HG03060 (cell line): ENCODE measurements at regions not wholly inside any gene's neighbourhood (a gene's known extent, or its start where the extent isn't known, plus 50 kb on each side); places are given as distances from the start of the nearest gene placed in this dataset.

Experiments
- ATAC-seq: cut with Tn5 transposase; IDR thresholded peaks from one replicate; pipeline ENCODE4 v1.9.1; 2021; ENCODE audit warnings: low read depth, moderate number of reproducible peaks; ENCODE audit not compliant: unreplicated experiment

DNA sequence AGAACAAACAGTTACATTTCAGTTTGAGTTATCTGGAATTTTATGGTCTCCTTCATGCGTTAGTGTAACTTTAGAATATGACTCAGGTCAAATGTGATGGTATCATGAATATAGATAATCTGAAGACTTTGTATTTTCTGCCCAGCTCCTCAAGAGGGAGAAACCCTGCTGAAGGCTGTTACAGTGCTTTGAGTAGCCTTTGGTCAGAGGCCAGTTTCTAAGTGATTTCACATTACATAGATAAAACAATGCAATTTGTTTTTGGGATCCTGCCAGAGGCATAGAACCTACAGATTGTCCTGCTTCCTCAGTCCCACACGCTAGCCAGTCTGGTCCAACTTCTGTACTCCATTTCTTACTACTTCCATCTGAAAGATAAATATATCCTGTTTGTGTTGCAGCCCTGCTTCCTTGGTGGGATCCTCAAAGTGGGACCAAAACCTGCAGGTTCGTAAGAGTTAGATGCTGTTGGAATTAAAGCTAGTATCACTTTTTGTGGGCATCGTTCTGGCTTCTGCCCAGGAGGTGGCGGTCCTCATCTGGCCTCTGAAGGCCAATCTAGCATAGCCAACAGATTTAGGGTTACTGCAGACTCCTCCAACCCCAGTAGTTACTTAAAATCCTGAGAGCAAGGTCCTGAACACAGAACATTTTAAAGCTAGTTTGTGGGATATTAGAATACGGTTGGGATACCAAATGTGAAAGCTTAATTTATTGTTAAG, 645.8 kb upstream of the USP24 start:
- no peak for ATAC-seq

- no peak for ATAC-seq
Observed at GRCh38 chr1:55860326-55860725, 645.2 kb upstream of the USP24 start.

GRCh38 chr1:55854911-55855310, 639.7 kb upstream of the USP24 start:
- ATAC-seq = no peak

GRCh38 chr1:55848906-55849305, 633.7 kb upstream of the USP24 start:
- ATAC-seq = no peak

GRCh38 chr1:55846051-55846450, 630.9 kb upstream of the USP24 start:
- ATAC-seq = no peak

DNA sequence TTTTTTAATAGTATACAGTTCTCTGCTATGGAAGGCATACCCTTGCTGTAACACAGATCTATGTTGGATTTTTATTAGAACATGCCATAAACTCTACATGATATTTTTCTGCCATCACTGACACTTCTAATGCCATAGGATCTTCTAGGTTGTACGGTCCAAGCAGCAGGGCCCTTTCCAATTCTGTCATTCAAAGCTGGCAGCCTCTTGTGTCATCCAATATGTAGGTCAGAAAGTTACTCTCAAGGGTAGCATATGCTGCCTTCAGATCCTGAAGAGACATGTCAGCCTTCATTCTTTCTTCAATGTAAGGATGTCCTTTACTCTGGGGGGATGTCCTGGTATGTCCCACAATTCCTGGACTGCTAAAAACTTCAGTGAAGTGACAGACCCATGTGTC, 629.2 kb upstream of the USP24 start:
- no peak for ATAC-seq

DNA sequence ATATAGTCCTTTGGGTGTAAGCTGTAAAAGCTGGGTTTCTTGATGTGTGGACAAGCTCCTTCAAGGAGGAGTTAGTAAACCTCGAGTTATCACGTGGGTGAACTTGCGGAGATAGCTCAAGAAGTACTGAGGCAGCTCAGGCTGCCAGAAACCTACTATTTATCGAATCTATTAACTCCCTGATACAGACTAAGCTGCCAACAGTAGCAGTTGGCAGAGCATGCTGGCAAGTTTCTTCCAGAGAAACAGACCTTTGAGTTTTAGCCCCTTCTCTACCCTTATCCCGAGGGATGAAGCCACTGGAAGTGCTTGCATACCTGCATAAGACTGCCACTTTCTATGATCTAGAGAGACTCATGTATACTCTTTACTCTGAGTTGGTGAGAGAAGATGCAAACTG, 624.5 kb upstream of the USP24 start:
- ATAC-seq = no peak

DNA sequence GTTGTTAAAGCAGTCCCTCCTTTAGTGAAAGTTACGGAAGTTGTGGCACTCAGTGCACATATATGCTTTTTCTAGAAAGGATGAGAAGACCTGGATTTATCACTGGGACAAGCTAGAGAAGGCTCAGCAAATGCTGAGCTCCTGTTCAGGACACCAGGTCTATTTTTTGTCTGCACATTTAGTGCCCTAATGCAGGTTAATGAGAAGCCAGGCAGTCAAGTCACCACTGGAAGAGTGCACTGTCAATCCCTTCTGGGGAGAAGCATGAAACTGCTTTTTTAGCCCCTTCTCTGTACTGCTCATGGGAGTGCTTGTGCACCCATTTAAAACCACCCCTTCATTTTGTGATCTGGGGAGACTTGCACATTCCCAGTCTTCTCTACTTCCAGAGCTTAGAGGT, 624.1 kb upstream of the USP24 start:
- ATAC-seq = no peak

DNA sequence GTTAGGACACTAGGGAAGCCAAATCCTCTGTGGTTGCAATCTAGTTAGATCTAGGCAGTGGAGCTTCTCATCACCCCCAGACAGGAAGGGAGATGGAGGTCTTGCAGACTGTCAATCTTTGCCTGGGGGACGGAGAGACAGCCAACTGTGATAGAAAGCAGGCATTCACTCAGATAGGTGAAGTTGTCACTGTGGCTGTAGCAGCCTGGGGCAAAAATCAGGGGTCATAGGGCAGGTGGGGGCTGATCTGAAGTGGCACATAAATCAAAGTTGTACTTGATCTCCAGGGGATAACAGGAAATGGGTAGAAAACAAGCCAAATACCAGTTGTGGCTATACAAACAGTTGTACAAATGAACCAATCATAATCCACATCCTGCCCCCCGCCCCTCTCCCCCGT, 620.9 kb upstream of the USP24 start:
- ATAC-seq = no peak

DNA sequence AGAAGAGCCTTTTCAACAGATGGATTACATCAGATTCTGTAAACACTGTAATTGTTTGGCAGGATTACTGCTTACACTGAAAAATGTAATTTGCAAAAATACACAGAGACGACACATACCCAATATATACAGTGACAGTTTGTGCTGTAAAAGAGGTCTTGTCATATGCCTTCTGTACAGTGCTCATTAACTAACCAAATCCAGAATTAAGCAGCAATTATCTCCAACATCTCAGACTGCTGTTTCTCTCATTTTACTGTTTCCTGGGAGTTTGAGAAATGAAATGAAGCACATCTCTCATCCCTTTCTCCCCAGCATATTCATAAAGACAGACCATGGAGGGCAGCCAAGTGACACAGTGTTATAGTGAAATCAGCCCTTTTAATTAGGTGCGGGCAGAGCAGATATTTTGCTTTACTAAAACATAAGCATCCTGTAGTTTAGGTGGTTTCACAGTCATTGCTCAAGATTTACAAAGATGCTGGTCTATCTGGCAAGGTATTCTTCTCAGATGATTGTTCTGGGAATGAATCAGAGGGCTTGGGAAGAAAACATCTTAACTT, 618.4 kb upstream of the USP24 start:
- no peak for ATAC-seq

GRCh38 chr1:55831759-55832158, 616.6 kb upstream of the USP24 start:
- ATAC-seq = no peak

DNA sequence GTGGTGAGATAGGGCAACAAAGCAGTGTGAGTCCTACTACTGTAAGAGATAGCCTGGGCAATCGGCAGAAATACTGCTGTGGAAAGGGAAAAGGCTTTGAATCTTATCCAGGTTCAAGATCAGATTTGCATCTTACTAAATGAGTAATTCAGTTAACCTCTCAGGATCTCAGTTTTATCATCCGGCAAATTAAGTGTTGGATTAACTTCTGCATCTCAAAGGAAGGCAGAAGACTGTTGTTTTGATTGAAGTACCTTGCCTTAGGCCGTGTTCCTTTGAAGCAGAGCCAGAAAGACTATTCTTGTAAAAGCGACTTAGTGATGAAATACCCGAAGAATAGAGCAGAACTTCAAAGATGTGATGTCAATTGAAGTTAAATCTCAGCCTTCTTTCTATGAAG, 612.9 kb upstream of the USP24 start:
- ATAC-seq = no peak

DNA sequence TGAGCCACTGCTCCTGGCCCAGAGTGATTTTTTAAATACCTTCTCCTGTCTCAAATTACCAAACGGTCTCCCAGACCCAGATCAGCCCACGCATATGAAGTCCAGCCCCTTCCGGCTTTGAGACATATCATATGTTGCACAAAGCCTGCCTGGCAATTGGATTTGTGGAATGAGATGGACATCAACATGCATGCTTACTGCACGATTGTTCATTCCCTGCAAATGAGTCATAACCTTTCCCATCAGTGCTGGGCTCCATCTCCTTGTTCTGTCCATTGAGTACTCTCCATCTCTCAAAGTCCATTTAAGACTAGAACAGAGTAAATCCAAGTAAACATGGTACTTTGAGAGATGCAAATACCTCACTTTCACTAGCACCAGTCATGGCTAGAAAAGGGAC, 612.2 kb upstream of the USP24 start:
- no peak for ATAC-seq

DNA sequence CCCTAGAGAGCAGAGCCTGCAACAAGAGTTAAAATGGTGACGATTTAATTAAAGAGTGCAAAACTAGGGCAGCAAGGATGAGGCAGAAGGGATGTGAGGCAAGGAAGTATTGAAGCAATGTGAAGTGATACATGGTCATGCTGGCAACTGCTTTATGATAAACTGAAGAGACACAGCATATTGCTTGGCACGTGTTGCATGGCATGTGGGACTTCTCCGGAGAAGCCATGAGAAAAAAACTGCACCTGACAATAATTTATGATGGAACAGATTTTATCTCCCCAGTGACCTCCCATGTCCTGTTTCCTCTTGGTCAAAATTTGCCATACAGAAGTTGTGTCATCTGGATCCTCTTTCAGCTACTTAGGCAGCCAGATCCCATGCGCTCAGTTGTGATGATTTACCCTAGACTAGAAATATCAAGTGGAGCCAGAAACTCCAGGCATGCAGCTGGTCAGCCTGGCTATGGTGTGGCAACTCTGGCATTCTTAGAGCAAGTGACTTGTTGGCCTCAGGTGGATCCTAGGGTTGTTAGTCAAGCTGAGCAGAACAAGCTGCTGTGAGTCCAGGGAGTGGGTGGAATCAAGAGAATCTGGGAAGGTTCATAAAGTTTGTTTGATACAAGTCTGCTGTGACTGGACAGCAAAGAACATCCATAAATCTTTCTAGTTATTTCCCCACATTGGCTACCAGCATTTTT, 611.4 kb upstream of the USP24 start:
- ATAC-seq = no peak

DNA sequence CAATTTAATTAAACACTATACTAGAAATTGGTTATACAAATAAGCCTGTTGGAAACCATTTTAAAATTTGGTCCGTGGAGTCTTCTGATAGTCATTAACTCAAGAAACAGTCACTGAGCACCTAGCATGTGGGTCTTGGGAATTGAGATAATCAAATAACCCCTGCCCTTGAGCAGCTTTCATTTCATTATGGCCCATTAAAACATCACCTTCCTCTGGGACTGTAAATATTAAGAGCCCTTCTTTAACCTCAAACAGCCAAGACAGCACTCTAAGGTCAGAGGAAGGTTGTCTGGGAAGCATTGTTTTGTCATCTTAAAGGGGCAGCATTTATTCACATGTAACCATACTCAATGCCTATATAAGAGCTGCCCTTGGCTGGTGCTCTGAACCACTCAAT, 610.3 kb upstream of the USP24 start:
- ATAC-seq = no peak

GRCh38 chr1:55824251-55824640, 609.1 kb upstream of the USP24 start:
- ATAC-seq = no peak

- ATAC-seq = no peak
Observed at GRCh38 chr1:55823541-55824250, 608.5 kb upstream of the USP24 start.

GRCh38 chr1:55822891-55823290, 607.7 kb upstream of the USP24 start:
- no peak for ATAC-seq

DNA sequence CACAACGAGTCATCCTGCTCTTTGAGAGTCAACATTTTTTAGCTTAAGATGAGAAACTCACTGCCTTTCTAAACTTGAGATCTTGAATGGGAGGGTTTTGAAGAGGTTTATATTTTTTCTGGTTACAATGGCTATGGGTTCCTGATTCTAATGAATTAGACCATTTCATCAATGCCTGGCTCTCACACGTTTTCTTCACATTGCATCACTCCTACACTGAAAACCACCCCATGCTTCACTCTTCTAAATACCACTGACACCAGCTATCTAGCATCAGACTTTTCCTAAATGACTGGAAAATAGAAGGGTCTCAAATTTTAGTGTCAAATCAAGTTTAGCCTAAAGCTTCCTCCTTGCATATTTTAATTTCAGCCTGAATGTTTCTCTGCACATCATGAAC, 606.1 kb upstream of the USP24 start:
- ATAC-seq = no peak

- no peak for ATAC-seq
Observed at GRCh38 chr1:55820501-55820900, 605.3 kb upstream of the USP24 start.

GRCh38 chr1:55819011-55819410, 603.8 kb upstream of the USP24 start:
- ATAC-seq = no peak
